ENCODE measurements at regions not wholly inside any gene's neighbourhood (a gene's known extent, or its start where the extent isn't known, plus 50 kb on each side); places are given as distances from the start of the nearest gene placed in this dataset.

DNA sequence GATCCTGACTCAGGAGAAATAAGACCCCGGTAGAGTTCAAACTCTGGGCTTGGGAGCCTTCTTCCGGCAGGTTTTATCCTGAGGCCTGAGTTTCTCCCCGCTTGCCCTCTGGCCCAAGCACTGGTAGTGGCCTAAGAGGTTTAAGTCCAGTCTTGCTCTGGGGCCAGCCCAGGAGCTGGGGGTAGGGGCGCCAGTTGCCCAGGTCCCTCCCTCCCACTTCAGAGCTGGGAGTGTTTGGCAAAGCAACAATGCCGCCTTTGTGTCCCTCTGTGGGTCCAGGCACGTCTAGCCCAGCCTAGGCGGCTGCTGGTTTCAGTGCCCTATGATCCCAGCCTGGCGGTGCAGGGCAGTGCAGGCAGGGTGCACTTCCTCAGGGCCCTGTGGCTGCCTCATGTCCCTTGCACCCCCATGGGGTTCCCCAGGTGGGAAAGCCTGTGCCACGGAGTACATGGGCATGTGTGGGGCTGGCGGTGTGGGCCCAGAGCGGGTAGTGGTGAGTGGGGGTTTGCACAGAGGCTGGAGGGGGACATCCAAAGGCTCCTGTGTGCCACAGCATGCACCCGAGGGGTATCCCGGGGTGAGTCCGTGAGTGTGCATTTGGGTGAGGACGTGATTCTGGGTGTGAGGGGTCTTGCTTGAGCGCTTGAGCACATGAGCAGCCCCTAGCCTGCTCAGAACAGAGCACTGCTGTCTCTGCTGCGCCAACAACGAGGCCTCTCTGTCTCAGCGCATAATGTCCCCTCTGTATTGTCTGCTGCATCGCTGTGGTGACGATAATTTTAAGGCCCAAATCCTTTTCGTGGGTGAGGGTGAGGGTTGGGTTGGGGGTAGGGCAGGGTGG, 61.7 kb upstream of the PSD2 start:
- no peak for DNase-seq
- no peak for ATAC-seq
- ChIA-PET POLR2A (interaction anchor here (1.0 kb wide), 1 partner anchor 12 kb away, joined by 3 read pairs; no protein-coding TSS in a partner anchor), CTCF (interaction anchor here (2.2 kb wide), 1 partner anchor 41 kb away, joined by 5 read pairs; no protein-coding TSS in a partner anchor)
- no peak overlapping the region for H3K4me3 Mint-ChIP-seq
- no peaks in the 10 kb centered on the region for H3K4me1 Mint-ChIP-seq (ENCODE audit: low read depth)
- no peak overlapping the region for H3K27ac Mint-ChIP-seq
- H3K27me3 Mint-ChIP-seq, result no peaks in the 10 kb centered on the region
- TF ChIP-seq, protein P1, sequence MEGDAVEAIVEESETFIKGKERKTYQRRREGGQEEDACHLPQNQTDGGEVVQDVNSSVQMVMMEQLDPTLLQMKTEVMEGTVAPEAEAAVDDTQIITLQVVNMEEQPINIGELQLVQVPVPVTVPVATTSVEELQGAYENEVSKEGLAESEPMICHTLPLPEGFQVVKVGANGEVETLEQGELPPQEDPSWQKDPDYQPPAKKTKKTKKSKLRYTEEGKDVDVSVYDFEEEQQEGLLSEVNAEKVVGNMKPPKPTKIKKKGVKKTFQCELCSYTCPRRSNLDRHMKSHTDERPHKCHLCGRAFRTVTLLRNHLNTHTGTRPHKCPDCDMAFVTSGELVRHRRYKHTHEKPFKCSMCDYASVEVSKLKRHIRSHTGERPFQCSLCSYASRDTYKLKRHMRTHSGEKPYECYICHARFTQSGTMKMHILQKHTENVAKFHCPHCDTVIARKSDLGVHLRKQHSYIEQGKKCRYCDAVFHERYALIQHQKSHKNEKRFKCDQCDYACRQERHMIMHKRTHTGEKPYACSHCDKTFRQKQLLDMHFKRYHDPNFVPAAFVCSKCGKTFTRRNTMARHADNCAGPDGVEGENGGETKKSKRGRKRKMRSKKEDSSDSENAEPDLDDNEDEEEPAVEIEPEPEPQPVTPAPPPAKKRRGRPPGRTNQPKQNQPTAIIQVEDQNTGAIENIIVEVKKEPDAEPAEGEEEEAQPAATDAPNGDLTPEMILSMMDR (IDR thresholded peaks at IDR 0.05), result no peak
- H3K36me3 Mint-ChIP-seq (ENCODE audit: low read depth), result no peaks in the 10 kb centered on the region
- intact Hi-C loops (cut with micrococcal nuclease), result no loop called here
- no peaks in the 10 kb centered on the region for H3K9me3 Mint-ChIP-seq

DNA sequence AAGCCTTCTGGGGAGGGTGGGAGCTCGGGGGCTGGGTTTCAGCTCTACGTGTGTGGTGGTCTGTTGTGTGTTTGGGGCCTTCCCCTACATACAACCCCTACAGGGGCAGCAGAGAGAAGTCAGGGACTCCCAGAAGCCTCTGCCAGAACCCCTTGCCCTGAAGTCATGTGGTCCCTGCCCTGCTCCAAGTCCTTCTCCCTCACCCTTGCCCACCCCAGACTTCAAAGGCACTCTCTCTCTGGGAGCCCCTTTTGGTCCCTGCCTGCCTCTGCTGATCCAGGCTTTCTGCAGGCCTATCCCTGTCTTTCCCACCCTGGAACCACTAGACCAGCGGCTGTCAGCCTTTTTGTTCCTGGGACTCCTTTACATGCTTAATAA, 61.1 kb upstream of the PSD2 start:
- DNase-seq (no peak), ATAC-seq (no peak)
- intact Hi-C loops (cut with micrococcal nuclease), result no loop called here
- H3K27ac Mint-ChIP-seq, result no peak overlapping the region
- POLR2A ChIA-PET, result no interaction called here
- H3K4me1 Mint-ChIP-seq (ENCODE audit: low read depth), result no peaks in the 10 kb centered on the region
- CTCF ChIA-PET, result interaction anchor here (0.7 to 2.2 kb wide), 2 partner anchors 41 to 413 kb away, joined by 3 to 5 read pairs; no protein-coding TSS in a partner anchor
- H3K9me3 Mint-ChIP-seq, result no peaks in the 10 kb centered on the region
- TF ChIP-seq, protein P1 (IDR thresholded peaks at IDR 0.05), result no peak
- no peaks in the 10 kb centered on the region for H3K36me3 Mint-ChIP-seq (ENCODE audit: low read depth)
- H3K27me3 Mint-ChIP-seq, result no peaks in the 10 kb centered on the region
- no peak overlapping the region for H3K4me3 Mint-ChIP-seq

DNA sequence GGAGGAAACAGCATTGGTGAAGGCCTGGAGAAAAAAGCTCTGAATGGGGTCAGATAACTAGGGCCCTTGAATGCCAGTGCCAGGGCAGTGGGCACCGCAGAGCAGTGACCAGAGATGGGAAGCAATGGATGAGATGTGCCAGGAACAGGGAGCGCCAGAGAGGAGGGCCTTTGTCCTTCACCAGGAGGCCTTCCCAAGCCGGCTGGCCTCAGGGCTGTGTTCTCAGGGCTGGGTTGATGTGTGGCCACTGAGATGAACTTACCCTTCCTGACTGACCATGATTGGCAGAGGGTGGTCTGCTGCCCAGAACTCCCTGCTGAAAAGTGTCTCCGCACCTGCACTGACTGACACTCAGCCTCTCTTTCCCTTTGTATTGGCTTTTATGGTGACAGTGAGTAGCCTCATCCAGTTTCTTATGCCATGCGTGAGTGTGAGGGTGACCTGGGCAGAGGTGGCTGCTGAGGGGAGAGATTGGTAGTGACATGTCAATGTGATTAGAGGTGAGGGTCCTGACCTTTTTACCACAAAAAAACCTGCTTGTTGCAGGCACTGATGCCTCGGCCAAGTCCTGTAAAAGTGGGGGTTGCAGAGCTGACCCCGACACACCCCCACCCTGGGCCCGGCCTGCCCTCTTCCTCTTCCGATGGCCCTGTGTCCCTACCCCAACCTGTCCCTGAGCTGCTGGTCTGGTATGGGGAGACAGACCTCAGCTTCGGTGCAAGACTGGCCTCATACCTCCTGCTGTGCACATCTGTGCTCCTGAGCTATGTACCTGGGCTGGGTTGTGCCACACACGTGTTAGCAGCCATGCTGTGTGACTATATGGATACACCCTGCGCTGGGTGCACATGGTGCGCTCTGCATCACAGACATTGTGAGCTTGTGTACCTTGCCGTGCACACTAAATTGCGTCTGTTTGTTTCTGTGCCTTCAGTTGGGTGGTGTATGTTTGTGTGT, 57.1 kb upstream of the PSD2 start:
- ATAC-seq (no peak), DNase-seq (no peak)
- ChIA-PET CTCF (interaction anchor here (0.9 to 1.3 kb wide), 2 partner anchors 14 to 27 kb away, joined by 3 to 5 read pairs; no protein-coding TSS in a partner anchor), POLR2A (no interaction called here)
- intact Hi-C loops (cut with micrococcal nuclease), result no loop called here
- peaks cover 2% of the 10 kb centered on the region for H3K4me1 Mint-ChIP-seq (ENCODE audit: low read depth)
- H3K27me3 Mint-ChIP-seq, result no peaks in the 10 kb centered on the region
- H3K4me3 Mint-ChIP-seq, result no peak overlapping the region
- H3K9me3 Mint-ChIP-seq, result no peaks in the 10 kb centered on the region
- no peaks in the 10 kb centered on the region for H3K36me3 Mint-ChIP-seq (ENCODE audit: low read depth)
- H3K27ac Mint-ChIP-seq, result no peak overlapping the region
- TF ChIP-seq, protein P1 (IDR thresholded peaks at IDR 0.05), result no peak

DNA sequence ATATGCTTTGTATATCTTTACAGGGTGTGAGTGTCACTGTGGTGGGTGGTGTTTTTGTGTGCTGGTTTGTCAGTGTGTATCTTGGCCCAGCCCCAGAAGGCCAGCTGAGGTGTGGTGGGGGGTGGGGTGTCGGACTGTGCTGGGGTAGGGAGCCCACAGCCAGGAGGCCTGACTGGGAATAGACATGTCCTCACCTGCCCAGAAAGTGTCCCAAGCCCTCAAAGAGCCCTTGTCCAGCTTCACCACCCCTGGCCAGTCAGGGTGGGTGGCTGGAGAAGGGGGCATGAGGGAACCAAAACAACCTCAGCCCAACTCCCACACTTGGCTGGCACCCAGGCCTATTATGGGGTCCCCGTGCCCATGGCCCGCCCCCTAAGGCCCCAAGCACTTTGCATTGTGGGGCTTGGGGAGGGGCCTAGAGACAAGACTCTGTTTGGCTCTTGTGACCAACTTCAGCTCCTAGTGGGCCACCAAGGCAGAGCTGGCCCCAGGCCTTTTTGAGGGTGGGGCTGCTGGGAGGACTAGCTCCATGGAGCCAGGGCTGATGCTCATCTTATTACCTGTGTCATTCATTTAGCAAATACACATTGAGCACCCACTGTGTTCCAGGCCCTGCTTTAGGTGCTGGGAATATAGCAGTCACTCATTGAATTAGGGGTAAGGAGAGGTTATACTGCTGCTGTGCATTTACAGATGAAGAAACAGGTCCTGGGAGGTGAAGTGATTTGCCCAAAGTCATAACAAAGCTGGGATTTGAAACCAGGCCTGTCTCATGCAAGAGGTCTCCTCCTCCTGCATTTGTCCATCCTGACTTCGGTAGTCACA, 56.2 kb upstream of the PSD2 start:
- no peak for DNase-seq
- intact Hi-C loops (cut with micrococcal nuclease), result no loop called here
- CTCF ChIA-PET, result interaction anchor here (0.9 to 1.3 kb wide), 3 partner anchors 13 to 29 kb away, joined by 3 to 5 read pairs (median 3); no protein-coding TSS in a partner anchor
- TF ChIP-seq, protein P1 (IDR thresholded peaks at IDR 0.05), result no peak
- no peaks in the 10 kb centered on the region for H3K36me3 Mint-ChIP-seq (ENCODE audit: low read depth)
- H3K27ac Mint-ChIP-seq, result no peak overlapping the region
- no peak overlapping the region for H3K4me3 Mint-ChIP-seq
- ATAC-seq, result no peak
- H3K9me3 Mint-ChIP-seq, result no peaks in the 10 kb centered on the region
- no peaks in the 10 kb centered on the region for H3K27me3 Mint-ChIP-seq
- peaks cover 3% of the 10 kb centered on the region for H3K4me1 Mint-ChIP-seq (ENCODE audit: low read depth)
- POLR2A ChIA-PET, result interaction anchor here (0.7 kb wide), 1 partner anchor 9 kb away, joined by 3 read pairs; no protein-coding TSS in a partner anchor
